ENCODE measurements at regions not wholly inside any gene's neighbourhood (a gene's known extent, or its start where the extent isn't known, plus 50 kb on each side); places are given as distances from the start of the nearest gene placed in this dataset.

GRCh38 chrX:482702-483203, 96.0 kb upstream of the PPP2R3B start:
- no peak for TF ChIP-seq POLR2A (IDR thresholded peaks at IDR 0.05)
- no peak for TF ChIP-seq CTCF (IDR thresholded peaks at IDR 0.05)

All from lower leg skin (tissue), 3 donors.